Panc1 (cell line): ENCODE measurements at regions not wholly inside any gene's neighbourhood (a gene's known extent, or its start where the extent isn't known, plus 50 kb on each side); places are given as distances from the start of the nearest gene placed in this dataset.

Experiments used
- ATAC-seq: fragments of 200-7000 bp; cut with Tn5 transposase; 2 replicates; pipeline ENCODE4 v1.9.1; 2020; ENCODE audit warnings: mild to moderate bottlenecking, moderate library complexity
- BruUV-seq: library from RNA; stranded (reverse); fragments of 400-500 nt; replicated peaks from 2 replicates; lab custom pipeline; 2021; lab: Mats Ljungman, UMichigan
- CTCF ChIA-PET: fragments of 300-600 bp; sonication (Branson Sonifier 250); formaldehyde crosslinking; loops from one replicate; lab custom pipeline; 2022; ENCODE audit warnings: antibody characterized with exemption; lab: Charles Lee
- POLR2A ChIA-PET: fragments of 300-600 bp; sonication (Branson Sonifier 250); formaldehyde crosslinking; loops from one replicate; lab custom pipeline; 2022; ENCODE audit warnings: antibody characterized with exemption; lab: Charles Lee
- DNase-seq: peaks from one replicate; pipeline ENCODE4 v3.0.0-alpha.2; 2010; ENCODE audit warnings: low read depth, low spot score
- H3K27ac ChIP-seq: 2 replicates; pipeline ENCODE4 v1.5.1; 2011; ENCODE audit warnings: mild to moderate bottlenecking, low read length, inconsistent platforms
- H3K27me3 ChIP-seq: fragments of 200-500 bp; sonication (Bioruptor generic); 2 replicates; pipeline ENCODE4 v1.6.0; 2014; ENCODE audit warnings: low read length, inconsistent platforms; ENCODE audit not compliant: control insufficient read depth, insufficient read depth
- H3K36me3 ChIP-seq: fragments of 200-500 bp; sonication (Bioruptor generic); 2 replicates; pipeline ENCODE4 v1.5.1; 2014; ENCODE audit warnings: inconsistent platforms, mild to moderate bottlenecking, low read length, moderate library complexity; ENCODE audit not compliant: control insufficient read depth, insufficient read depth
- H3K4me1 ChIP-seq: 2 replicates; pipeline ENCODE4 v1.5.1; 2011; ENCODE audit warnings: inconsistent platforms, mild to moderate bottlenecking, low read length, moderate library complexity; ENCODE audit not compliant: control insufficient read depth, insufficient read depth
- H3K4me3 ChIP-seq, 2 experiments: 2 replicates each; pipeline ENCODE4 v1.5.1; 2011 to 2012; ENCODE audit warnings: low read depth in 2 of 2, low read length in 2 of 2, mild to moderate bottlenecking in 2 of 2, inconsistent platforms in 1 of 2, moderate library complexity in 1 of 2
- H3K9me3 ChIP-seq: fragments of 200-500 bp; sonication (Bioruptor generic); 2 replicates; pipeline ENCODE4 v1.5.1; 2014; ENCODE audit warnings: low read depth, mild to moderate bottlenecking, inconsistent platforms, low read length, moderate library complexity; ENCODE audit not compliant: control insufficient read depth, insufficient read depth
- CTCF ChIP-seq: fragments of 450-650 bp; IDR thresholded peaks from 2 replicates; pipeline ENCODE4 v1.5.1; 2017; ENCODE audit warnings: mild to moderate bottlenecking
- POLR2AphosphoS5 ChIP-seq: IDR thresholded peaks from 2 replicates; pipeline ENCODE4 v1.6.1; 2012; ENCODE audit warnings: mild to moderate bottlenecking, low read depth, low read length, moderate library complexity
- SIN3A ChIP-seq: IDR thresholded peaks from 2 replicates; pipeline ENCODE4 v1.6.1; 2012; ENCODE audit warnings: low read depth, mild to moderate bottlenecking, low read length, moderate library complexity, borderline replicate concordance; ENCODE audit not compliant: insufficient read depth
- TCF7L2 ChIP-seq: IDR thresholded peaks from 2 replicates; pipeline ENCODE4 v1.6.1; 2011; ENCODE audit warnings: mild to moderate bottlenecking, low read depth, low read length, inconsistent platforms
- in situ Hi-C: cut with HindIII; loops from 2 replicates; pipeline ENCODE4 v1.10.0; 2016; ENCODE audit warnings: low sequenced_read_pairs, low pct_unique_long_range_greater_than_20kb
- intact Hi-C: fragments of 100-400 bp; cut with micrococcal nuclease; formaldehyde crosslinking; loops from one replicate; pipeline ENCODE4 v1.10.0; 2022; ENCODE audit not compliant: unreplicated experiment
- TF ChIP-seq, protein P1 (sequence below), 2 experiments: IDR thresholded peaks; 2 replicates each; pipeline ENCODE4 v1.6.1; 2011 to 2012; ENCODE audit warnings: low read depth in 2 of 2, control low read depth in 1 of 2, low read length in 1 of 2, mild to moderate bottlenecking in 1 of 2, moderate library complexity in 1 of 2; ENCODE audit not compliant: insufficient read depth in 1 of 2

DNA sequence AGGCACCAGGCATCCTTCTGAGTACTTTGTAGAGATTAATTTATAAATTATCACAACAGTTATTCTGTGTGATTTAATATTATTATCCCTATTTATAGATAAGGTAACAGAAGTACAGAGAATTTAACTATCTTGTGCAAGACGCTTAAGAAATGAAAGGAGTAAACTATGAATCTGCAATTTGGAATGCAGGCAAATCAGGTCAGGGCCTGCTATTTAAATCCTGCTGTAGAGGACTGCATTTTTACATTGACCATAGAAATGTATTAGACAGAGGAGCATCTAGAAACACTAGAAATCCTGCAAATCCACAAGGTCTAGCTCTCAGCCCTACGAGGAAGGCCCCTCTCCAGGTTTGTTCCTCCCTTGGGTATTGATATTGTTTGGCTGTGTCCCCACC is 336.2 kb downstream of the ETS1 start:
- intact Hi-C loops (no loop called here), in situ Hi-C loops (no loop called here)
- DNase-seq (no peak), ATAC-seq (no peak)
- Histone ChIP-seq H3K9me3 (no peaks in the 10 kb centered on the region), H3K27ac (no peak overlapping the region), H3K27me3 (no peaks in the 10 kb centered on the region), H3K4me3 (no peak overlapping the region), H3K36me3 (no peaks in the 10 kb centered on the region), H3K4me1 (no peaks in the 10 kb centered on the region)
- POLR2A ChIA-PET = no interaction called here
- CTCF ChIA-PET = no interaction called here
- BruUV-seq = no TSS peak
- TF ChIP-seq CTCF = no peak
- no peak for TF ChIP-seq TCF7L2
- no peak for TF ChIP-seq POLR2AphosphoS5
- TF ChIP-seq SIN3A = no peak
- TF ChIP-seq, protein P1, sequence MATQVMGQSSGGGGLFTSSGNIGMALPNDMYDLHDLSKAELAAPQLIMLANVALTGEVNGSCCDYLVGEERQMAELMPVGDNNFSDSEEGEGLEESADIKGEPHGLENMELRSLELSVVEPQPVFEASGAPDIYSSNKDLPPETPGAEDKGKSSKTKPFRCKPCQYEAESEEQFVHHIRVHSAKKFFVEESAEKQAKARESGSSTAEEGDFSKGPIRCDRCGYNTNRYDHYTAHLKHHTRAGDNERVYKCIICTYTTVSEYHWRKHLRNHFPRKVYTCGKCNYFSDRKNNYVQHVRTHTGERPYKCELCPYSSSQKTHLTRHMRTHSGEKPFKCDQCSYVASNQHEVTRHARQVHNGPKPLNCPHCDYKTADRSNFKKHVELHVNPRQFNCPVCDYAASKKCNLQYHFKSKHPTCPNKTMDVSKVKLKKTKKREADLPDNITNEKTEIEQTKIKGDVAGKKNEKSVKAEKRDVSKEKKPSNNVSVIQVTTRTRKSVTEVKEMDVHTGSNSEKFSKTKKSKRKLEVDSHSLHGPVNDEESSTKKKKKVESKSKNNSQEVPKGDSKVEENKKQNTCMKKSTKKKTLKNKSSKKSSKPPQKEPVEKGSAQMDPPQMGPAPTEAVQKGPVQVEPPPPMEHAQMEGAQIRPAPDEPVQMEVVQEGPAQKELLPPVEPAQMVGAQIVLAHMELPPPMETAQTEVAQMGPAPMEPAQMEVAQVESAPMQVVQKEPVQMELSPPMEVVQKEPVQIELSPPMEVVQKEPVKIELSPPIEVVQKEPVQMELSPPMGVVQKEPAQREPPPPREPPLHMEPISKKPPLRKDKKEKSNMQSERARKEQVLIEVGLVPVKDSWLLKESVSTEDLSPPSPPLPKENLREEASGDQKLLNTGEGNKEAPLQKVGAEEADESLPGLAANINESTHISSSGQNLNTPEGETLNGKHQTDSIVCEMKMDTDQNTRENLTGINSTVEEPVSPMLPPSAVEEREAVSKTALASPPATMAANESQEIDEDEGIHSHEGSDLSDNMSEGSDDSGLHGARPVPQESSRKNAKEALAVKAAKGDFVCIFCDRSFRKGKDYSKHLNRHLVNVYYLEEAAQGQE (IDR thresholded peaks at IDR 0.05; ENCODE audit: insufficient read depth in 1 of 2, low read depth in 2 of 2, low read length in 1 of 2) = no peak

DNA sequence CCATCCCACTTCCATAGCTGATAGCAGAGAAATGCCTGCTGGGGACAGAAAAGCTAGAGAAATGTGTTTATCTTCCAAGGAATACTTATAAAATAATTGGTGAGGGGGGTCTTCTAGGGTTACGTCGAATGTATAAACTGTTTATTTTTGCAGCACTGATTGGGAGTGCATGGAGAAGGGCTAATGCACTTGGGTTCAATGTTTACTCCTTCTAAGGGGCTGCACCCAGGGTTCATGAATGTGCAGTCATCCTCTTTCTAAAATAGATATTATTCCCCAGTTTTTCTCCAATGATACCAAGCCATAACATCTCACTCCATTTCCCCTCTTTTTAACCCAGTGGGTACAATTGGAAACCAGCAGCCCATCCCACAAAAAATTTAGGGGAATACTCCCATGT is 336.9 kb downstream of the ETS1 start:
- in situ Hi-C loops (no loop called here), intact Hi-C loops (no loop called here)
- TF ChIP-seq CTCF (no peak), TCF7L2 (no peak)
- TF ChIP-seq, protein P1 (IDR thresholded peaks at IDR 0.05; ENCODE audit: insufficient read depth in 1 of 2, low read depth in 2 of 2, low read length in 1 of 2) = no peak
- no peak for ATAC-seq
- Histone ChIP-seq H3K9me3 (no peaks in the 10 kb centered on the region), H3K27ac (no peak overlapping the region), H3K27me3 (no peaks in the 10 kb centered on the region), H3K4me3 (no peak overlapping the region), H3K36me3 (no peaks in the 10 kb centered on the region), H3K4me1 (no peaks in the 10 kb centered on the region)
- no peak for DNase-seq
- BruUV-seq = no TSS peak
- ChIA-PET CTCF (no interaction called here), POLR2A (no interaction called here)
